ENCODE measurements at regions not wholly inside any gene's neighbourhood (a gene's known extent, or its start where the extent isn't known, plus 50 kb on each side); places are given as distances from the start of the nearest gene placed in this dataset.

GRCh38 chr4:31667686-31668085 lies 947.5 kb downstream of the PCDH7 start (continued):
- TF ChIP-seq CTBP2 (IDR thresholded peaks at IDR 0.05; ENCODE audit: borderline replicate concordance, insufficient read depth, insufficient read length, low read length) (no peak), RAD21 (IDR thresholded peaks at IDR 0.05 in 1 of 2, conservative IDR thresholded peaks at IDR 0.05 in 1 of 2; ENCODE audit: low read depth in 2 of 2, low read length in 2 of 2) (no peak), SUZ12 (IDR thresholded peaks at IDR 0.05; ENCODE audit: low read length) (no peak), E2F6 (IDR thresholded peaks at IDR 0.05) (no peak)
